GM12873 (cell line): ENCODE measurements at regions not wholly inside any gene's neighbourhood (a gene's known extent, or its start where the extent isn't known, plus 50 kb on each side); places are given as distances from the start of the nearest gene placed in this dataset.

Experiments used
- CTCF ChIP-seq: IDR thresholded peaks from 2 replicates; pipeline ENCODE4 v1.5.1; 2012; ENCODE audit warnings: low read depth, mild to moderate bottlenecking, moderate library complexity, low read length, control low read depth; ENCODE audit not compliant: insufficient read depth; ENCODE audit errors: missing control alignments

GRCh38 chr1:58282623-58283387, 263.7 kb downstream of the OMA1 start:
- no peak for TF ChIP-seq CTCF

GRCh38 chr1:58266242-58266641, 280.3 kb downstream of the OMA1 start:
- TF ChIP-seq CTCF: no peak

- no peak for TF ChIP-seq CTCF
These were observed 282.1 kb downstream of the OMA1 start for GRCh38 chr1:58264462-58264861.

- no peak for TF ChIP-seq CTCF
These were observed 283.8 kb downstream of the OMA1 start for GRCh38 chr1:58262702-58263101.

- TF ChIP-seq CTCF: no peak
These were observed 288.4 kb downstream of the OMA1 start for GRCh38 chr1:58258082-58258481.

- no peak for TF ChIP-seq CTCF
These were observed 289.5 kb downstream of the OMA1 start for GRCh38 chr1:58257003-58257402.

- no peak for TF ChIP-seq CTCF
These were observed 290.0 kb downstream of the OMA1 start for GRCh38 chr1:58256546-58256945.
